GM23338 (cell line): ENCODE measurements at regions not wholly inside any gene's neighbourhood (a gene's known extent, or its start where the extent isn't known, plus 50 kb on each side); places are given as distances from the start of the nearest gene placed in this dataset.

Source experiments
- ATAC-seq: fragments of 200-7000 bp; cut with Tn5 transposase; 3 replicates; pipeline ENCODE4 v1.9.1; 2020
- DNase-seq: peaks from one replicate; pipeline ENCODE4 v3.0.0-alpha.2; 2015; ENCODE audit warnings: low spot score
- H2AFZ ChIP-seq: fragments of 200-600 bp; sonication (generic); 2 replicates; pipeline ENCODE4 v1.8.0; 2016; ENCODE audit warnings: antibody characterized with exemption, mild to moderate bottlenecking, moderate library complexity
- H3F3A ChIP-seq: fragments of 200-600 bp; sonication (generic); replicated peaks from 2 replicates; pipeline ENCODE4 v1.8.0; 2017; ENCODE audit warnings: antibody characterized with exemption, mixed run types, low read depth
- H3K27ac ChIP-seq: fragments of 200-600 bp; sonication (generic); 2 replicates; pipeline ENCODE4 v1.6.1; 2016; ENCODE audit warnings: low read depth
- H3K27me3 ChIP-seq: fragments of 200-600 bp; sonication (generic); 2 replicates; pipeline ENCODE4 v1.8.0; 2016; ENCODE audit warnings: mild to moderate bottlenecking, mixed run types, moderate library complexity; ENCODE audit not compliant: insufficient read depth
- H3K36me3 ChIP-seq: fragments of 200-600 bp; sonication (generic); 2 replicates; pipeline ENCODE4 v1.8.0; 2016; ENCODE audit warnings: mild to moderate bottlenecking; ENCODE audit not compliant: insufficient read depth
- H3K4me1 ChIP-seq: fragments of 200-600 bp; sonication (generic); 2 replicates; pipeline ENCODE4 v1.8.0; 2016; ENCODE audit warnings: mild to moderate bottlenecking, moderate library complexity; ENCODE audit not compliant: insufficient read depth
- H3K4me2 ChIP-seq: fragments of 200-600 bp; sonication (generic); 2 replicates; pipeline ENCODE4 v1.7.1; 2017; ENCODE audit warnings: mixed run types
- H3K4me3 ChIP-seq: fragments of 200-600 bp; sonication (generic); 2 replicates; pipeline ENCODE4 v1.6.1; 2016; ENCODE audit warnings: mixed run types
- H3K79me2 ChIP-seq: fragments of 200-600 bp; sonication (generic); replicated peaks from 2 replicates; pipeline ENCODE4 v1.8.0; 2017; ENCODE audit warnings: mild to moderate bottlenecking; ENCODE audit not compliant: insufficient read depth
- H3K9me2 ChIP-seq: fragments of 200-600 bp; sonication (generic); 2 replicates; pipeline ENCODE4 v1.8.0; 2017; ENCODE audit not compliant: insufficient read depth
- H4K20me1 ChIP-seq: fragments of 200-600 bp; sonication (generic); replicated peaks from 2 replicates; pipeline ENCODE4 v1.8.0; 2017; ENCODE audit warnings: mild to moderate bottlenecking; ENCODE audit not compliant: insufficient read depth
- H3K27ac Mint-ChIP-seq: 2 replicates; pipeline ENCODE4 v1.8.0; 2020; ENCODE audit warnings: inconsistent platforms, mild to moderate bottlenecking, moderate library complexity, mixed read lengths
- H3K27me3 Mint-ChIP-seq: 3 replicates; pipeline ENCODE4 v1.8.0; 2022; ENCODE audit warnings: low read depth, mild to moderate bottlenecking, moderate library complexity, mixed read lengths, inconsistent platforms; ENCODE audit not compliant: insufficient read depth, poor library complexity
- H3K36me3 Mint-ChIP-seq: 3 replicates; pipeline ENCODE4 v1.8.0; 2021; ENCODE audit warnings: low read depth, mild to moderate bottlenecking, inconsistent platforms, moderate library complexity, mixed read lengths
- H3K4me1 Mint-ChIP-seq: 3 replicates; pipeline ENCODE4 v1.8.0; 2020; ENCODE audit warnings: mild to moderate bottlenecking, inconsistent platforms, mixed read lengths
- H3K4me3 Mint-ChIP-seq: 3 replicates; pipeline ENCODE4 v1.8.0; 2021; ENCODE audit warnings: moderate library complexity, mild to moderate bottlenecking, inconsistent platforms, mixed read lengths
- H3K9me3 Mint-ChIP-seq: 3 replicates; pipeline ENCODE4 v1.8.0; 2020; ENCODE audit warnings: moderate library complexity, mild to moderate bottlenecking, inconsistent platforms, mixed read lengths
- CREB1 ChIP-seq: fragments of 250-450 bp; sonication (Bioruptor Pico); IDR thresholded peaks from 2 replicates; pipeline ENCODE4 v1.5.0; 2020; ENCODE audit warnings: low read depth, mild to moderate bottlenecking, moderate library complexity
- EZH2 ChIP-seq: fragments of 200-600 bp; sonication (generic); IDR thresholded peaks from one replicate; pipeline ENCODE4 v1.8.0; 2017; ENCODE audit warnings: antibody characterized with exemption, mild to moderate bottlenecking, low read depth; ENCODE audit not compliant: unreplicated experiment
- EZH2phosphoT487 ChIP-seq: fragments of 200-600 bp; sonication (generic); IDR thresholded peaks from one replicate; pipeline ENCODE4 v1.8.1; 2018; ENCODE audit warnings: antibody characterized with exemption; ENCODE audit not compliant: unreplicated experiment
- JUNB ChIP-seq: IDR thresholded peaks from one replicate; pipeline ENCODE4 v1.6.1; 2016; ENCODE audit warnings: antibody characterized with exemption; ENCODE audit not compliant: unreplicated experiment
- NANOG ChIP-seq: IDR thresholded peaks from 2 replicates; pipeline ENCODE4 v1.6.1; 2016; ENCODE audit warnings: antibody characterized with exemption, borderline replicate concordance
- POLR2AphosphoS5 ChIP-seq: IDR thresholded peaks from 2 replicates; pipeline ENCODE4 v1.6.1; 2016; ENCODE audit warnings: antibody characterized with exemption, low read depth
- STAT1 ChIP-seq: IDR thresholded peaks from one replicate; pipeline ENCODE4 v1.6.1; 2016; ENCODE audit warnings: antibody characterized with exemption; ENCODE audit not compliant: unreplicated experiment
- ZNF114 ChIP-seq: fragments of 250-450 bp; sonication (Bioruptor Pico); IDR thresholded peaks from 2 replicates; pipeline ENCODE4 v1.5.0; 2020; ENCODE audit warnings: mild to moderate bottlenecking, moderate library complexity
- ZNF331 ChIP-seq: fragments of 250-450 bp; sonication (Bioruptor Pico); IDR thresholded peaks from 2 replicates; pipeline ENCODE4 v1.5.0; 2020; ENCODE audit warnings: low read depth, mild to moderate bottlenecking, moderate library complexity
- TF ChIP-seq, protein P1 (sequence below): IDR thresholded peaks from 2 replicates; pipeline ENCODE4 v1.6.1; 2016; ENCODE audit warnings: antibody characterized with exemption
- TF ChIP-seq, protein P2 (sequence below): fragments of 250-450 bp; sonication (Bioruptor Pico); IDR thresholded peaks from 2 replicates; pipeline ENCODE4 v1.5.0; 2020; ENCODE audit warnings: mild to moderate bottlenecking, moderate library complexity
- TF ChIP-seq, protein P3 (sequence below), 2 experiments: fragments of 200-600 bp in 1 of 2; sonication (generic) in 1 of 2; conservative IDR thresholded peaks; 2 replicates each; pipeline versions ENCODE4 v1.5.1 to v1.6.1; 2016 to 2017; ENCODE audit warnings: antibody characterized with exemption in 2 of 2, low read depth in 2 of 2, mild to moderate bottlenecking in 2 of 2, moderate library complexity in 1 of 2
- TF ChIP-seq, protein P4 (sequence below): IDR thresholded peaks from one replicate; pipeline ENCODE4 v1.6.1; 2018; ENCODE audit warnings: antibody characterized with exemption; ENCODE audit not compliant: unreplicated experiment

DNA sequence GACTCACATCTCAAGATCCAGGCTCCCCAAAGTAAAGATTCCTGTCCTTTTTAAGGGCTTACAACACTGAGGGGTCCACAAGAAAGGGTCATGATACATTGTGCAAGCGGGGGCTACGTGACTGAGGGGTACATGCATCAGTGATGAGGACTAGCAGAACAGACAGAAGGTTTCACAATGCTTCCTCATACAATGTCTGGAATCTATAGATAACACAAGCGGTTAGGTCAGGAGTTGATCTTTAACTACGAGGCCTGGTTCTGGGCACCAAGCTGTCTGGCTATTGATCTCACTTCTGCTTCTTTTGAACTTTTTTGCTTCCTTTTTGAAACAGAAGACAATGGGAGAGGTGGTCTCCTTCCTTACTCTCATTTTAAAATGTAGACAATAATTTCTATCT lies 718.6 kb downstream of the AMY1C start (continued):
- TF ChIP-seq ZNF114 (no peak), CREB1 (CRISPR knock-in tag) (no peak)
- TF ChIP-seq, protein P1, sequence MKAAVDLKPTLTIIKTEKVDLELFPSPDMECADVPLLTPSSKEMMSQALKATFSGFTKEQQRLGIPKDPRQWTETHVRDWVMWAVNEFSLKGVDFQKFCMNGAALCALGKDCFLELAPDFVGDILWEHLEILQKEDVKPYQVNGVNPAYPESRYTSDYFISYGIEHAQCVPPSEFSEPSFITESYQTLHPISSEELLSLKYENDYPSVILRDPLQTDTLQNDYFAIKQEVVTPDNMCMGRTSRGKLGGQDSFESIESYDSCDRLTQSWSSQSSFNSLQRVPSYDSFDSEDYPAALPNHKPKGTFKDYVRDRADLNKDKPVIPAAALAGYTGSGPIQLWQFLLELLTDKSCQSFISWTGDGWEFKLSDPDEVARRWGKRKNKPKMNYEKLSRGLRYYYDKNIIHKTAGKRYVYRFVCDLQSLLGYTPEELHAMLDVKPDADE: no peak

DNA sequence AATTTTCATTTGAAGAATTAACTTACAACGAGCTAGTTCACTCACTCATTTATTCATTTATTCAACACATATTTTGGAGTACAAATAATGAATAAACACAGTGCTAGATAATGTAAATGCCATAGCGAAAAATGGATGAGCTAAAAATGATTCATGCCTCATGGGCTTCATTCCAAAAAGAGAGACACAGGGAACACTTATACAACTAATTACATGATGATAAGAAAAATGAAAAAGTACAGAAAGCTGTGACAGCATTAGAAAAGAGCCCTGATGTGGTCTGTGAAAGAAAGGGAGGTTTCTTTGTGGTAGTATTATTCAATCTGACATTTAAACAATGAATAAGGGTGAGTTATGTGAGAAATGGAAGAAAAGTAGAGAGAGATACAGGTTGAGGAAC lies 726.4 kb downstream of the AMY1C start:
- Mint-ChIP-seq H3K4me3 (no peak overlapping the region), H3K27me3 (peaks cover 2% of the 10 kb centered on the region), H3K27ac (no peak overlapping the region), H3K36me3 (no peaks in the 10 kb centered on the region), H3K9me3 (no peaks in the 10 kb centered on the region), H3K4me1 (no peaks in the 10 kb centered on the region)
- no peaks in the 10 kb centered on the region for H3K4me1 ChIP-seq
- no peaks in the 10 kb centered on the region for H3K36me3 ChIP-seq
- no peaks in the 10 kb centered on the region for H3F3A ChIP-seq
- DNase-seq: no peak
- H3K4me2 ChIP-seq: no peak overlapping the region
- H2AFZ ChIP-seq: no peak overlapping the region
- H3K27ac ChIP-seq: no peak overlapping the region
- no peaks in the 10 kb centered on the region; the same call in 1 of the 2 replicates for H4K20me1 ChIP-seq
- TF ChIP-seq JUNB: no peak
- no peak for TF ChIP-seq ZNF114
- no peak for TF ChIP-seq EZH2
- TF ChIP-seq POLR2AphosphoS5: no peak
- TF ChIP-seq, protein P2, sequence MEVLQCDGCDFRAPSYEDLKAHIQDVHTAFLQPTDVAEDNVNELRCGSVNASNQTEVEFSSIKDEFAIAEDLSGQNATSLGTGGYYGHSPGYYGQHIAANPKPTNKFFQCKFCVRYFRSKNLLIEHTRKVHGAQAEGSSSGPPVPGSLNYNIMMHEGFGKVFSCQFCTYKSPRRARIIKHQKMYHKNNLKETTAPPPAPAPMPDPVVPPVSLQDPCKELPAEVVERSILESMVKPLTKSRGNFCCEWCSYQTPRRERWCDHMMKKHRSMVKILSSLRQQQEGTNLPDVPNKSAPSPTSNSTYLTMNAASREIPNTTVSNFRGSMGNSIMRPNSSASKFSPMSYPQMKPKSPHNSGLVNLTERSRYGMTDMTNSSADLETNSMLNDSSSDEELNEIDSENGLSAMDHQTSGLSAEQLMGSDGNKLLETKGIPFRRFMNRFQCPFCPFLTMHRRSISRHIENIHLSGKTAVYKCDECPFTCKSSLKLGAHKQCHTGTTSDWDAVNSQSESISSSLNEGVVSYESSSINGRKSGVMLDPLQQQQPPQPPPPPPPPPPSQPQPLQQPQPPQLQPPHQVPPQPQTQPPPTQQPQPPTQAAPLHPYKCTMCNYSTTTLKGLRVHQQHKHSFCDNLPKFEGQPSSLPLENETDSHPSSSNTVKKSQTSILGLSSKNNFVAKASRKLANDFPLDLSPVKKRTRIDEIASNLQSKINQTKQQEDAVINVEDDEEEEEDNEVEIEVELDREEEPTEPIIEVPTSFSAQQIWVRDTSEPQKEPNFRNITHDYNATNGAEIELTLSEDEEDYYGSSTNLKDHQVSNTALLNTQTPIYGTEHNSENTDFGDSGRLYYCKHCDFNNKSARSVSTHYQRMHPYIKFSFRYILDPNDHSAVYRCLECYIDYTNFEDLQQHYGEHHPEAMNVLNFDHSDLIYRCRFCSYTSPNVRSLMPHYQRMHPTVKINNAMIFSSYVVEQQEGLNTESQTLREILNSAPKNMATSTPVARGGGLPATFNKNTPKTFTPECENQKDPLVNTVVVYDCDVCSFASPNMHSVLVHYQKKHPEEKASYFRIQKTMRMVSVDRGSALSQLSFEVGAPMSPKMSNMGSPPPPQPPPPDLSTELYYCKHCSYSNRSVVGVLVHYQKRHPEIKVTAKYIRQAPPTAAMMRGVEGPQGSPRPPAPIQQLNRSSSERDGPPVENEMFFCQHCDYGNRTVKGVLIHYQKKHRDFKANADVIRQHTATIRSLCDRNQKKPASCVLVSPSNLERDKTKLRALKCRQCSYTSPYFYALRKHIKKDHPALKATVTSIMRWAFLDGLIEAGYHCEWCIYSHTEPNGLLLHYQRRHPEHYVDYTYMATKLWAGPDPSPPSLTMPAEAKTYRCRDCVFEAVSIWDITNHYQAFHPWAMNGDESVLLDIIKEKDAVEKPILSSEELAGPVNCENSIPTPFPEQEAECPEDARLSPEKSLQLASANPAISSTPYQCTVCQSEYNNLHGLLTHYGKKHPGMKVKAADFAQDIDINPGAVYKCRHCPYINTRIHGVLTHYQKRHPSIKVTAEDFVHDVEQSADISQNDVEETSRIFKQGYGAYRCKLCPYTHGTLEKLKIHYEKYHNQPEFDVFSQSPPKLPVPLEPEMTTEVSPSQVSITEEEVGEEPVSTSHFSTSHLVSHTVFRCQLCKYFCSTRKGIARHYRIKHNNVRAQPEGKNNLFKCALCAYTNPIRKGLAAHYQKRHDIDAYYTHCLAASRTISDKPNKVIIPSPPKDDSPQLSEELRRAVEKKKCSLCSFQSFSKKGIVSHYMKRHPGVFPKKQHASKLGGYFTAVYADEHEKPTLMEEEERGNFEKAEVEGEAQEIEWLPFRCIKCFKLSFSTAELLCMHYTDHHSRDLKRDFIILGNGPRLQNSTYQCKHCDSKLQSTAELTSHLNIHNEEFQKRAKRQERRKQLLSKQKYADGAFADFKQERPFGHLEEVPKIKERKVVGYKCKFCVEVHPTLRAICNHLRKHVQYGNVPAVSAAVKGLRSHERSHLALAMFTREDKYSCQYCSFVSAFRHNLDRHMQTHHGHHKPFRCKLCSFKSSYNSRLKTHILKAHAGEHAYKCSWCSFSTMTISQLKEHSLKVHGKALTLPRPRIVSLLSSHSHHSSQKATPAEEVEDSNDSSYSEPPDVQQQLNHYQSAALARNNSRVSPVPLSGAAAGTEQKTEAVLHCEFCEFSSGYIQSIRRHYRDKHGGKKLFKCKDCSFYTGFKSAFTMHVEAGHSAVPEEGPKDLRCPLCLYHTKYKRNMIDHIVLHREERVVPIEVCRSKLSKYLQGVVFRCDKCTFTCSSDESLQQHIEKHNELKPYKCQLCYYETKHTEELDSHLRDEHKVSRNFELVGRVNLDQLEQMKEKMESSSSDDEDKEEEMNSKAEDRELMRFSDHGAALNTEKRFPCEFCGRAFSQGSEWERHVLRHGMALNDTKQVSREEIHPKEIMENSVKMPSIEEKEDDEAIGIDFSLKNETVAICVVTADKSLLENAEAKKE (CRISPR knock-in tag): no peak
- TF ChIP-seq ZNF331 (CRISPR knock-in tag): no peak
- no peak for TF ChIP-seq NANOG
- TF ChIP-seq, protein P3, sequence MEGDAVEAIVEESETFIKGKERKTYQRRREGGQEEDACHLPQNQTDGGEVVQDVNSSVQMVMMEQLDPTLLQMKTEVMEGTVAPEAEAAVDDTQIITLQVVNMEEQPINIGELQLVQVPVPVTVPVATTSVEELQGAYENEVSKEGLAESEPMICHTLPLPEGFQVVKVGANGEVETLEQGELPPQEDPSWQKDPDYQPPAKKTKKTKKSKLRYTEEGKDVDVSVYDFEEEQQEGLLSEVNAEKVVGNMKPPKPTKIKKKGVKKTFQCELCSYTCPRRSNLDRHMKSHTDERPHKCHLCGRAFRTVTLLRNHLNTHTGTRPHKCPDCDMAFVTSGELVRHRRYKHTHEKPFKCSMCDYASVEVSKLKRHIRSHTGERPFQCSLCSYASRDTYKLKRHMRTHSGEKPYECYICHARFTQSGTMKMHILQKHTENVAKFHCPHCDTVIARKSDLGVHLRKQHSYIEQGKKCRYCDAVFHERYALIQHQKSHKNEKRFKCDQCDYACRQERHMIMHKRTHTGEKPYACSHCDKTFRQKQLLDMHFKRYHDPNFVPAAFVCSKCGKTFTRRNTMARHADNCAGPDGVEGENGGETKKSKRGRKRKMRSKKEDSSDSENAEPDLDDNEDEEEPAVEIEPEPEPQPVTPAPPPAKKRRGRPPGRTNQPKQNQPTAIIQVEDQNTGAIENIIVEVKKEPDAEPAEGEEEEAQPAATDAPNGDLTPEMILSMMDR (conservative IDR thresholded peaks at IDR 0.05; ENCODE audit: low read depth in 2 of 2): no peak
- TF ChIP-seq, protein P4, sequence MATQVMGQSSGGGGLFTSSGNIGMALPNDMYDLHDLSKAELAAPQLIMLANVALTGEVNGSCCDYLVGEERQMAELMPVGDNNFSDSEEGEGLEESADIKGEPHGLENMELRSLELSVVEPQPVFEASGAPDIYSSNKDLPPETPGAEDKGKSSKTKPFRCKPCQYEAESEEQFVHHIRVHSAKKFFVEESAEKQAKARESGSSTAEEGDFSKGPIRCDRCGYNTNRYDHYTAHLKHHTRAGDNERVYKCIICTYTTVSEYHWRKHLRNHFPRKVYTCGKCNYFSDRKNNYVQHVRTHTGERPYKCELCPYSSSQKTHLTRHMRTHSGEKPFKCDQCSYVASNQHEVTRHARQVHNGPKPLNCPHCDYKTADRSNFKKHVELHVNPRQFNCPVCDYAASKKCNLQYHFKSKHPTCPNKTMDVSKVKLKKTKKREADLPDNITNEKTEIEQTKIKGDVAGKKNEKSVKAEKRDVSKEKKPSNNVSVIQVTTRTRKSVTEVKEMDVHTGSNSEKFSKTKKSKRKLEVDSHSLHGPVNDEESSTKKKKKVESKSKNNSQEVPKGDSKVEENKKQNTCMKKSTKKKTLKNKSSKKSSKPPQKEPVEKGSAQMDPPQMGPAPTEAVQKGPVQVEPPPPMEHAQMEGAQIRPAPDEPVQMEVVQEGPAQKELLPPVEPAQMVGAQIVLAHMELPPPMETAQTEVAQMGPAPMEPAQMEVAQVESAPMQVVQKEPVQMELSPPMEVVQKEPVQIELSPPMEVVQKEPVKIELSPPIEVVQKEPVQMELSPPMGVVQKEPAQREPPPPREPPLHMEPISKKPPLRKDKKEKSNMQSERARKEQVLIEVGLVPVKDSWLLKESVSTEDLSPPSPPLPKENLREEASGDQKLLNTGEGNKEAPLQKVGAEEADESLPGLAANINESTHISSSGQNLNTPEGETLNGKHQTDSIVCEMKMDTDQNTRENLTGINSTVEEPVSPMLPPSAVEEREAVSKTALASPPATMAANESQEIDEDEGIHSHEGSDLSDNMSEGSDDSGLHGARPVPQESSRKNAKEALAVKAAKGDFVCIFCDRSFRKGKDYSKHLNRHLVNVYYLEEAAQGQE: no peak
- no peak for TF ChIP-seq CREB1 (CRISPR knock-in tag)
- TF ChIP-seq EZH2phosphoT487: no peak
- TF ChIP-seq STAT1: no peak
- no peaks in the 10 kb centered on the region for H3K9me2 ChIP-seq
- no peak overlapping the region for H3K4me3 ChIP-seq
- peaks cover 15% of the 10 kb centered on the region; the same call in 1 of the 2 replicates for H3K27me3 ChIP-seq
- no peak for ATAC-seq
- no peaks in the 10 kb centered on the region for H3K79me2 ChIP-seq
